ENCODE measurements at regions not wholly inside any gene's neighbourhood (a gene's known extent, or its start where the extent isn't known, plus 50 kb on each side); places are given as distances from the start of the nearest gene placed in this dataset.

- Histone ChIP-seq H3K4me3 (ENCODE audit: low read depth in 1 of 2, low read length in 2 of 2) (no peak overlapping the region), H3K9ac (ENCODE audit: low read depth in 1 of 2, low read length in 2 of 2) (no peak overlapping the region), H3K27me3 (ENCODE audit: control insufficient read depth in 1 of 2, insufficient read depth in 2 of 2, low read length in 2 of 2) (no peaks in the 10 kb centered on the region), H3K9me3 (ENCODE audit: control insufficient read depth in 1 of 2, low read length in 2 of 2) (no peaks in the 10 kb centered on the region), H3K27ac (ENCODE audit: low read depth, low read length) (no peak overlapping the region), H3K36me3 (ENCODE audit: control insufficient read depth in 1 of 2, insufficient read depth in 2 of 2, low read length in 2 of 2) (no peaks in the 10 kb centered on the region), H3K4me1 (ENCODE audit: control insufficient read depth in 1 of 2, insufficient read depth in 2 of 2, low read length in 2 of 2) (no peaks in the 10 kb centered on the region)
Measured at GRCh38 chr20:17168026-17168612, 58.7 kb upstream of the PCSK2 start.

DNA sequence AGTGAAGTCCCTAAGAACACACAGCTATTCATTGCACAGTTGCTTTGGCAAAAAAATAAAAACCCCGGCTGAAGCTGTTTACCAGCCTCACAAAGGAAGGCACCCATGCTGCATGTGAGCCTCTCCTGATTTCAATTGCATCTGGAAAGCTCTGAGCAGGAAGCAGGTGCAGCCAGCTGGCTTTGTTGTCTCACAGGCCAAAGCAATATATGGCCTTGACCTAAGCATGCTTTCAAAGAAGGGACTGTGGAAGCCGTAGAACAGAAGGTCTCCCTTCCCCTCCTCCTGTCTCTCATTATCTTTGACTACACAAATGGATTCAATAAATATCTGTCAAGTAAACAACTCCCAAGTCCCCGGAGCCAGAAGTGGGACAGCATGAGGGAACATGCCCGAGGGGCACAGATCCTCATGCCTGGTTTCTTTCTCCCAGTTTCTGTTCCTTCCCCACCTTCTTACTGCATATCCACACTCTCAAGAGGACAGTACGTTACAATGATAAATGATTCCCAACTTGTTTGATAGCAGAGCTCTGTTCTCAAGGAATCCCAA, 57.2 kb upstream of the PCSK2 start:
- no peak overlapping the region for H3K4me3 ChIP-seq (ENCODE audit: low read depth in 1 of 2, low read length in 2 of 2)
- no peaks in the 10 kb centered on the region for H3K4me1 ChIP-seq (ENCODE audit: control insufficient read depth in 1 of 2, insufficient read depth in 2 of 2, low read length in 2 of 2)
- H3K9ac ChIP-seq (ENCODE audit: low read depth in 1 of 2, low read length in 2 of 2) = no peak overlapping the region
- no peaks in the 10 kb centered on the region for H3K36me3 ChIP-seq (ENCODE audit: control insufficient read depth in 1 of 2, insufficient read depth in 2 of 2, low read length in 2 of 2)
- no peaks in the 10 kb centered on the region for H3K27me3 ChIP-seq (ENCODE audit: control insufficient read depth in 1 of 2, insufficient read depth in 2 of 2, low read length in 2 of 2)
- no peak overlapping the region for H3K27ac ChIP-seq (ENCODE audit: low read depth, low read length)
- no peaks in the 10 kb centered on the region for H3K9me3 ChIP-seq (ENCODE audit: control insufficient read depth in 1 of 2, low read length in 2 of 2)

GRCh38 chr20:17171746-17172280, 55.0 kb upstream of the PCSK2 start:
- H3K4me1 ChIP-seq (ENCODE audit: control insufficient read depth in 1 of 2, insufficient read depth in 2 of 2, low read length in 2 of 2) = no peaks in the 10 kb centered on the region
- H3K27me3 ChIP-seq (ENCODE audit: control insufficient read depth in 1 of 2, insufficient read depth in 2 of 2, low read length in 2 of 2) = no peaks in the 10 kb centered on the region
- no peak overlapping the region for H3K27ac ChIP-seq (ENCODE audit: low read depth, low read length)
- no peak overlapping the region for H3K4me3 ChIP-seq (ENCODE audit: low read depth in 1 of 2, low read length in 2 of 2)
- H3K36me3 ChIP-seq (ENCODE audit: control insufficient read depth in 1 of 2, insufficient read depth in 2 of 2, low read length in 2 of 2) = no peaks in the 10 kb centered on the region
- no peaks in the 10 kb centered on the region for H3K9me3 ChIP-seq (ENCODE audit: control insufficient read depth in 1 of 2, low read length in 2 of 2)
- H3K9ac ChIP-seq (ENCODE audit: low read depth in 1 of 2, low read length in 2 of 2) = no peak overlapping the region

GRCh38 chr20:17172836-17173516, 53.9 kb upstream of the PCSK2 start:
- no peaks in the 10 kb centered on the region for H3K36me3 ChIP-seq (ENCODE audit: control insufficient read depth in 1 of 2, insufficient read depth in 2 of 2, low read length in 2 of 2)
- no peak overlapping the region for H3K27ac ChIP-seq (ENCODE audit: low read depth, low read length)
- no peak overlapping the region for H3K4me3 ChIP-seq (ENCODE audit: low read depth in 1 of 2, low read length in 2 of 2)
- no peaks in the 10 kb centered on the region for H3K9me3 ChIP-seq (ENCODE audit: control insufficient read depth in 1 of 2, low read length in 2 of 2)
- H3K4me1 ChIP-seq (ENCODE audit: control insufficient read depth in 1 of 2, insufficient read depth in 2 of 2, low read length in 2 of 2) = no peaks in the 10 kb centered on the region
- H3K9ac ChIP-seq (ENCODE audit: low read depth in 1 of 2, low read length in 2 of 2) = no peak overlapping the region
- H3K27me3 ChIP-seq (ENCODE audit: control insufficient read depth in 1 of 2, insufficient read depth in 2 of 2, low read length in 2 of 2) = no peaks in the 10 kb centered on the region
